ENCODE measurements at regions not wholly inside any gene's neighbourhood (a gene's known extent, or its start where the extent isn't known, plus 50 kb on each side); places are given as distances from the start of the nearest gene placed in this dataset.

- Histone ChIP-seq H4K20me1 (ENCODE audit: insufficient read depth) (no peaks in the 10 kb centered on the region), H3K27ac (ENCODE audit: low read depth in 2 of 2, low read length in 1 of 2) (no peak overlapping the region), H3F3A (replicated peaks; ENCODE audit: insufficient read depth) (no peaks in the 10 kb centered on the region), H3K36me3 (replicated peaks in 1 of 2; ENCODE audit: control insufficient read depth in 1 of 2, insufficient read depth in 2 of 2, low read length in 1 of 2) (no peaks in the 10 kb centered on the region), H3K79me2 (ENCODE audit: insufficient read depth) (no peaks in the 10 kb centered on the region), H3K4me2 (no peak overlapping the region), H2AFZ (ENCODE audit: low read depth) (no peak overlapping the region), H3K9me3 (no peaks in the 10 kb centered on the region), H3K27me3 (ENCODE audit: insufficient read depth) (no peaks in the 10 kb centered on the region), H3K9me2 (no peaks in the 10 kb centered on the region), H3K4me1 (ENCODE audit: control insufficient read depth in 1 of 2, insufficient read depth in 2 of 2, low read depth in 1 of 2, low read length in 1 of 2) (peaks cover 0 to 18% of the 10 kb centered on the region in 2 experiments; a peak in 1 of 4 replicates), H3K9ac (no peak overlapping the region), H3K4me3 (ENCODE audit: low read depth in 2 of 2, low read length in 1 of 2) (no peak overlapping the region)
- ChIA-PET POLR2A (interaction anchor here (0.6 to 1.0 kb wide), 2 partner anchors 9 to 1407 kb away, joined by 3 read pairs; no protein-coding TSS in a partner anchor), CTCF (no interaction called here)
- DNase-seq = peak; percentile 33
- TF ChIP-seq MAX (IDR thresholded peaks at IDR 0.05; ENCODE audit: low read depth) = no peak
- no peak for TF ChIP-seq PBX3 (IDR thresholded peaks at IDR 0.05)
- TF ChIP-seq SMC3 (IDR thresholded peaks at IDR 0.05; ENCODE audit: low read depth, low read length) = no peak
- no peak for TF ChIP-seq EP300 (IDR thresholded peaks at IDR 0.05; ENCODE audit: borderline replicate concordance in 1 of 2, low read depth in 1 of 2, low read length in 1 of 2)
- no peak for TF ChIP-seq FOXM1 (IDR thresholded peaks at IDR 0.05; ENCODE audit: low read depth)
- TF ChIP-seq ZBTB33 (IDR thresholded peaks at IDR 0.05; ENCODE audit: borderline replicate concordance, low read depth) = no peak
- no peak for TF ChIP-seq USF2 (IDR thresholded peaks at IDR 0.05; ENCODE audit: borderline replicate concordance, low read depth, low read length)
- no peak for TF ChIP-seq POLR2AphosphoS5 (IDR thresholded peaks at IDR 0.05; ENCODE audit: low read depth, low read length)
- no peak for TF ChIP-seq MEF2A (IDR thresholded peaks at IDR 0.05; ENCODE audit: borderline replicate concordance, low read depth)
- 48% methylated on average over 5 of the region's 18 CpGs for WGBS (ENCODE audit: low lambda C conversion rate)
Measured at GRCh38 chr11:70531281-70532065, 133.1 kb downstream of the CTTN start.

GRCh38 chr11:70532066-70532440, 133.7 kb downstream of the CTTN start:
- POLR2A ChIA-PET = interaction anchor here (1.0 kb wide), 1 partner anchor 9 kb away, joined by 3 read pairs; no protein-coding TSS in a partner anchor
- 90% methylated on average over 1 of the region's 1 CpG for WGBS (ENCODE audit: low lambda C conversion rate)
- H3K9me3 ChIP-seq = no peaks in the 10 kb centered on the region
- TF ChIP-seq SMC3 (IDR thresholded peaks at IDR 0.05; ENCODE audit: low read depth, low read length) (no peak), TAF1 (IDR thresholded peaks at IDR 0.05; ENCODE audit: borderline replicate concordance, low read depth, low read length) (no peak), TEAD4 (IDR thresholded peaks at IDR 0.05; ENCODE audit: borderline replicate concordance, insufficient read depth) (no peak), USF2 (IDR thresholded peaks at IDR 0.05; ENCODE audit: borderline replicate concordance, low read depth, low read length) (no peak), CHD2 (IDR thresholded peaks at IDR 0.05; ENCODE audit: low read length, partially characterized antibody) (no peak), MEF2A (IDR thresholded peaks at IDR 0.05; ENCODE audit: borderline replicate concordance, low read depth) (no peak), CTCF (IDR thresholded peaks at IDR 0.05) (no peak), FOSL2 (IDR thresholded peaks at IDR 0.05; ENCODE audit: borderline replicate concordance, low read depth) (no peak)

More at GRCh38 chr11:70532066-70532440, 133.7 kb downstream of the CTTN start:
- H2AFZ ChIP-seq (ENCODE audit: low read depth) = no peak overlapping the region
- H3K36me3 ChIP-seq (replicated peaks in 1 of 2; ENCODE audit: control insufficient read depth in 1 of 2, insufficient read depth in 2 of 2, low read length in 1 of 2) = no peaks in the 10 kb centered on the region
- no peak overlapping the region for H3K9ac ChIP-seq
- CTCF ChIA-PET = no interaction called here
- no peaks in the 10 kb centered on the region for H4K20me1 ChIP-seq (ENCODE audit: insufficient read depth)
- peak; percentile 16 for DNase-seq
- no peaks in the 10 kb centered on the region for H3K9me2 ChIP-seq
- H3K4me1 ChIP-seq (ENCODE audit: control insufficient read depth in 1 of 2, insufficient read depth in 2 of 2, low read depth in 1 of 2, low read length in 1 of 2) = peaks cover 0 to 12% of the 10 kb centered on the region in 2 experiments; a peak in 1 of 4 replicates
- no peak overlapping the region for H3K4me3 ChIP-seq (ENCODE audit: low read depth in 2 of 2, low read length in 1 of 2)
- no peaks in the 10 kb centered on the region for H3K27me3 ChIP-seq (ENCODE audit: insufficient read depth)
- H3K79me2 ChIP-seq (ENCODE audit: insufficient read depth) = no peaks in the 10 kb centered on the region
- H3F3A ChIP-seq (replicated peaks; ENCODE audit: insufficient read depth) = no peaks in the 10 kb centered on the region
- H3K4me2 ChIP-seq = no peak overlapping the region
- H3K27ac ChIP-seq (ENCODE audit: low read depth in 2 of 2, low read length in 1 of 2) = no peak overlapping the region

Measured in SK-N-SH (cell line).